Cardiac fibroblast (primary cell): ENCODE measurements at regions not wholly inside any gene's neighbourhood (a gene's known extent, or its start where the extent isn't known, plus 50 kb on each side); places are given as distances from the start of the nearest gene placed in this dataset.
A peak's percentile ranks its signal among the peaks of the same experiment; 100 is the strongest.

ENCODE experiments used
- DNase-seq, 2 donors: peaks; one replicate each; pipeline versions ENCODE4 v3.0.0 to v3.0.0-alpha.2; 2010; ENCODE audit warnings: low read depth in 2 of 2
- H3K4me3 ChIP-seq, 2 donors: replicated peaks in 1 of 2; 1 replicate in 1 of 2; 2 replicates in 1 of 2; pipeline ENCODE4 v1.5.1; 2011; ENCODE audit warnings: low read depth in 2 of 2, low read length in 2 of 2, mild to moderate bottlenecking in 2 of 2, moderate library complexity in 1 of 2
- CTCF ChIP-seq: IDR thresholded peaks from one replicate; pipeline ENCODE4 v1.5.1; 2011; ENCODE audit warnings: low read depth, mild to moderate bottlenecking, low read length, inconsistent platforms

GRCh38 chr10:20474064-20474463 is 423.0 kb downstream of the NEBL start:
- DNase-seq, result no peak
- H3K4me3 ChIP-seq, result no peak overlapping the region
- TF ChIP-seq CTCF, result no peak

DNA sequence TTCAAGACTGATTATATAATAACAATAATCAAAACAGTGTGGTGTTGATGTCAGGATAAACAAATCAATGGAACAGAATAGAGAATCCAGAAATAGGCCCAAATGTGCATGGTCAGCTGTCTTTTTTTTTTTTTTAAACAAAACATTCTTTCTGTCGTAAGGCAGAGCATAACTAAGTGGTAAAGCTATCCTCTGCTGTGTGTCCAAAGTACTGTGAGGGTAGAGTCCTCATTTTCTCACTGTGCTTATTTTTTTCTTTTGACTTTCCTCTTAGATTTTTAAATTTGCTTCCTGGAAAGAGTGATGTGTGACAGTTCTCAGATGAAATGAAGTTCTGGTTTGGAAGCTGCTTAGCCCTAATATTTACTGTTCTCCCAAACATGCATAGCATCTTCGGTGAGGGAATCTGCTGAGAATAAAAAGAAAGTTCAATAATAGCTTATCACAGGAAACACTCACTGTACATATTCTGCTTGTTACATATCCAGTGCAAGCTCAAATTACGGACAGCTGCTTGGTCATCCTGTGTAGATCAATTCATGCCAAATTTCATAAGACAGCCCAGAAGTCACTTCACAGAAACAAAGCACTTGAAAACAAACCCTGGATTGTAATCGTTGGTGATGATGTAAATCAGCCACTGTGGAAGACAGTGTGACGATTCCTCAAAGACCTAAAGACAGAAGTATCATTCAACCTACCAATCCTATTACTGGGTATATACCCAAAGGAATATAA is 423.9 kb downstream of the NEBL start:
- no peak overlapping the region for H3K4me3 ChIP-seq
- peak; percentile 7 for DNase-seq
- no peak for TF ChIP-seq CTCF

DNA sequence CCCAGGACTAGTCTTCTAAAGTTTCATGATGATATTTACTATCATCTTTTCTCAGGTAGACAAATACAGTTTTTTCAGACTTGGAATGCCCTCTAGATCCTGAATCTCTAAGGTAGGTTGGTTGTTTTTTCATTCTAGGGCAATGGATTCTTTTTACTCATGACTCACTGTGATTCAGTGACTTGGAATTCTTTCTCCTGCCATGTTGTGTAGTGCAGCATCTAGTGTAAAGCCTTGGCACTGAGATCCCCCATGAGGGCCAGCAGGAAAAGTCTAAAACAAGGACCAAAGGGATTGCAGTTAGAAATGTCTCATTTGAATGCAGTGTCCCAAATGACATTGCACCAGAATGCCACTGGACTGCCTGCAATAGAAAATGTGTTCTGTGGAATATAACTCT is 430.4 kb downstream of the NEBL start:
- no peak overlapping the region for H3K4me3 ChIP-seq
- peak; percentile 29 to 53 for DNase-seq
- no peak for TF ChIP-seq CTCF

- H3K4me3 ChIP-seq, result no peak overlapping the region
- TF ChIP-seq CTCF, result no peak
- no peak for DNase-seq
Observed at GRCh38 chr10:20457649-20458048, 439.5 kb downstream of the NEBL start.

GRCh38 chr10:20455774-20456173 is 441.3 kb downstream of the NEBL start:
- no peak for TF ChIP-seq CTCF

DNA sequence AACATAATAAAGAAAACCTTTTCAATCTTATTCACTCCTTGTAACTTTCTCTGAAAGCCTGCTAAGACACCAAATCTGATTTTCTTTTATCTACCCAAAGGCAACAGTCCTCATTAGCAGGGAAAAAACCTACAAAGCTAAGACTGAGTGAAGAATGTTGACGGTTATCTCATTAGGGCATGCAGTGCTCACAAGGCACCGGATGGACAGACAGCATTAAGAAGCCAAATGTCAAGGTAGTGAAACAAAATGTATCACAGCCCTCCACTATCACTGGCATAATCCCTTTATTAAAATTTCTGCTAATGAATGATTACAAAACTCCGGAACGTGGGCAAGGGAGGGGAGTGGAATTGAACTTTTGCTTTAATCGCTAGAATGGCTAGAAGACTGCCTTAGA is 442.8 kb downstream of the NEBL start:
- no peak for TF ChIP-seq CTCF
- no peak for DNase-seq
- H3K4me3 ChIP-seq, result no peak overlapping the region

More at GRCh38 chr10:20455774-20456173, 441.3 kb downstream of the NEBL start:
- DNase-seq, result no peak
- no peak overlapping the region for H3K4me3 ChIP-seq
